NB4 (cell line): ENCODE measurements at regions not wholly inside any gene's neighbourhood (a gene's known extent, or its start where the extent isn't known, plus 50 kb on each side); places are given as distances from the start of the nearest gene placed in this dataset.

Experiments
- DNase-seq: peaks from one replicate; pipeline ENCODE4 v3.0.0; 2010; ENCODE audit warnings: low read depth
- H3K4me3 ChIP-seq: one replicate; pipeline ENCODE4 v1.5.1; 2011; ENCODE audit warnings: mild to moderate bottlenecking, low read depth, low read length, moderate library complexity
- MYC ChIP-seq: IDR thresholded peaks from 2 replicates; pipeline ENCODE4 v1.6.1; 2011; ENCODE audit warnings: low read depth, low read length
- POLR2A ChIP-seq: IDR thresholded peaks from 2 replicates; pipeline ENCODE4 v1.6.1; 2011; ENCODE audit warnings: mild to moderate bottlenecking; ENCODE audit not compliant: insufficient read length; ENCODE audit errors: extremely low read depth
- TF ChIP-seq, protein P1 (sequence below): IDR thresholded peaks from one replicate; pipeline ENCODE4 v1.5.1; 2012; ENCODE audit warnings: low read depth, low read length
- TF ChIP-seq, protein P2 (sequence below): IDR thresholded peaks from 2 replicates; pipeline ENCODE4 v1.6.1; 2011; ENCODE audit warnings: low read depth, low read length

DNA sequence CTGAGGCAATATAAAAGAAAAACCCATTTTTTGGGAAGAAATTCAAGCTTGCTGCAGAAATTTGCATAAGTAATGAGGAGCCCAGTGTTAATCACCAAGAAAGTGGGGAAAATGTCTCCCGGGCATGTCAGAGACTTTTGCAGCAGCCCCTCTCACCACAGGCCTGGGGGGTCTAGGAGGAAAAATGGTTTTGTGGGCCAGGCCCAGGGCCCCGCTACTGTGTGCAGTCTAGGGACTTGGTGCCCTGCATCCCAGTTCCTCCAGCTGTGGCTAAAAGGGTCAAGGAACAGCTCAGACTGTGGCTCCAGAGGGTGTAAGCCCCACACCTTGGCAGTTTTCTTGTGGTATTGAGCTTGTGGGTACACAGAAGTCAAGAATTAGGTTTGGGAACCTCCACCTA, 209.7 kb downstream of the HDGFL1 start:
- DNase-seq, result no peak
- TF ChIP-seq, protein P1, sequence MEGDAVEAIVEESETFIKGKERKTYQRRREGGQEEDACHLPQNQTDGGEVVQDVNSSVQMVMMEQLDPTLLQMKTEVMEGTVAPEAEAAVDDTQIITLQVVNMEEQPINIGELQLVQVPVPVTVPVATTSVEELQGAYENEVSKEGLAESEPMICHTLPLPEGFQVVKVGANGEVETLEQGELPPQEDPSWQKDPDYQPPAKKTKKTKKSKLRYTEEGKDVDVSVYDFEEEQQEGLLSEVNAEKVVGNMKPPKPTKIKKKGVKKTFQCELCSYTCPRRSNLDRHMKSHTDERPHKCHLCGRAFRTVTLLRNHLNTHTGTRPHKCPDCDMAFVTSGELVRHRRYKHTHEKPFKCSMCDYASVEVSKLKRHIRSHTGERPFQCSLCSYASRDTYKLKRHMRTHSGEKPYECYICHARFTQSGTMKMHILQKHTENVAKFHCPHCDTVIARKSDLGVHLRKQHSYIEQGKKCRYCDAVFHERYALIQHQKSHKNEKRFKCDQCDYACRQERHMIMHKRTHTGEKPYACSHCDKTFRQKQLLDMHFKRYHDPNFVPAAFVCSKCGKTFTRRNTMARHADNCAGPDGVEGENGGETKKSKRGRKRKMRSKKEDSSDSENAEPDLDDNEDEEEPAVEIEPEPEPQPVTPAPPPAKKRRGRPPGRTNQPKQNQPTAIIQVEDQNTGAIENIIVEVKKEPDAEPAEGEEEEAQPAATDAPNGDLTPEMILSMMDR, result no peak
- TF ChIP-seq, protein P2, sequence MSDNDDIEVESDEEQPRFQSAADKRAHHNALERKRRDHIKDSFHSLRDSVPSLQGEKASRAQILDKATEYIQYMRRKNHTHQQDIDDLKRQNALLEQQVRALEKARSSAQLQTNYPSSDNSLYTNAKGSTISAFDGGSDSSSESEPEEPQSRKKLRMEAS, result no peak
- TF ChIP-seq POLR2A, result no peak
- no peak for TF ChIP-seq MYC
- H3K4me3 ChIP-seq, result no peak overlapping the region

DNA sequence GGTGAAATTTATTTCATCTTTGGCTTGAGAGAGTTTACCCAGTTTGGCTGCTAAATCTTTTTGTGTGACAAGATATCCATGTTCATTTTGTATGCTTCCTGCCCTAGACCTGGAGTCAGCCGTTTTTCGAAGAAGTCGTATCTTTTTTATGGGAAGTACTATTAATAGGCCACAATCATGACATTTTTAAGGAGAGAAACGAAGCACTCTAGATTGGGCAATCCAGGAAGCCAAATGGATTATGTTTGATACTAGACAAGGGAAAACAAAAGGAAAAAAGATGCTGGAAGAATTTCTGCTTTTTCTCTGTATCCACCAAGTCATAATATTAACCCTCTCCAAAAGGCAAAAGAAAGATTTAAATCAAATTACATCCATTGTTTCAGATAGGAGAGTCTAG, 214.6 kb downstream of the HDGFL1 start:
- no peak overlapping the region for H3K4me3 ChIP-seq
- TF ChIP-seq POLR2A (no peak), MYC (no peak)
- TF ChIP-seq, protein P1, result no peak
- TF ChIP-seq, protein P2, result no peak
- DNase-seq, result no peak

DNA sequence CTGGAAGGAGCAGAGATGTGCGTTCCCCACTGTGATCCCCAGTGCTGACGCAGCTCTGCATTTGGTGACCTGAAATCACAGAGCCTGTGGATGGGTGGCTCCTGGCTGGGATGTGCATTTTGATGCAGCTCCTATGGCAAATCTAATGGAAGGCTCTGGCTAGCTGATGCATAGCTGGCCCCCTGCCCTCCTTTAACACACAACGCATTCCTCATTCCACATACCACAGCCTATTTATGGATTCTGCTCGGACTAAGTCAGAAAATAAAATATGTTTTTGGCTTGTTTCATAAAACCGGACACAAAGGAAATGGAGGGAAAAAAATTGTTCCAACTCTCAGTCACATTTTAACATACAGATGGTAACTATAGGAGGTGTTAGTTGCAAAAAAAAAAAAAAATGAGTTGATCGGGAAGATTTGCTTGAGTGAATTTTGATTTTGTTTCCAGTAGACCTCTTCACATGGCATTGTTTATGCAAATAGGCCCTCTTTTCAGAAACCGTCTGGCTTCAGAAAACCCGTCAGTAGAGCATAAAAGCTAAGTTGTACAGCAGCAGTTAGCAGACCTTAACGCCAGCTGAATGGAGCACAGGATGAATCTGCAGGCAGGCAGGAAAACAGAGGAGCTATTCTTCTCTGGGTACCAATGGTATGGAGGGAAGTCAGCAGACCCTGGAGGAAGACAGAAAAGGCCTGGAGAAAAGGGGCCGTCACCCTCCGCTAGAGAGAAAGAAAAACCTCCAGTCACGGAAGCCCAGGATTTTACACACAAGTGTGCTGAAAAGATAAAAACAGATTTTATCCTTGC, 215.4 kb downstream of the HDGFL1 start:
- DNase-seq, result no peak
- no peak overlapping the region for H3K4me3 ChIP-seq

DNA sequence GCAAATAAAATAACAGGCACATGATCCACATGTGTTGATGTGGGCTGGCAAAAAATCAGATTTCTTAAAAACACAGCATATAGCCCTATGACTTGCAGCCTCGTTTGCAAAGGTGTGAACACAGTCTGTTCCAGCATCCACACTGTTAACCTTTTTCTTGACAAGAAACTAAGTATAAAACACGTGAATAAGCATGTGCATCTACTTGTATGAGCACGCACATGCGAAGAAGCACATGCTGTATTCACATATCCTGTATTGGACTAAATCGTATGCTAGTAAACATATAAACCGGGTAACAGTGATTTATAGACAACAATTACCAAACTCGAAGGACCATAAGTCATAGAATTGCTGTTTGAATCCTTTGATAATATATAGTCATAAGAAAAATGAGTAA, 218.7 kb downstream of the HDGFL1 start:
- TF ChIP-seq, protein P2, result 0 out of 2 replicates have a peak, but pooled peaks have one; percentile 5
- TF ChIP-seq MYC, result no peak
- H3K4me3 ChIP-seq, result no peak overlapping the region
- DNase-seq, result no peak

More for the DNA sequence above, 215.4 kb downstream of the HDGFL1 start:
- TF ChIP-seq MYC, result no peak

DNA sequence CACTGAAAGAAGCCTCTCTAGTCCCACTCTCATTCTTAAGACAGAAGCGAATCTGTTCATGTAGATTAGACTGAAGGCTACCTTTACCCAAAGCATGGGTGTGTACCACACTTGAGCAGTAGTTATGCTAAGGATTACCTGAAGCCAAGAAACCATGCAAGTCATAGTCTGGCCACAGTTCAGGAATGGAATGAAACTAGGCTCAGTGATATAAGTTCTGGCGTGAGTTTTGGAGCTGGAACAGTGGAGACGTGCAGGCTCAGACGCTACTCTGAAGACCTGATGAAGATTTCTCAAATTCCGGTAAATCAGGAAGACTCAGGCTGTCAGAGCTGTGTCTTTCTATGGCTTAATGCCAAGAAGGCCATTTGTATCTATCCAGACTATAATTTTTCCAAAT, 219.9 kb downstream of the HDGFL1 start:
- DNase-seq, result no peak
- H3K4me3 ChIP-seq, result no peak overlapping the region
- TF ChIP-seq POLR2A (no peak), MYC (no peak)
- TF ChIP-seq, protein P1, result no peak
- TF ChIP-seq, protein P2, result no peak

DNA sequence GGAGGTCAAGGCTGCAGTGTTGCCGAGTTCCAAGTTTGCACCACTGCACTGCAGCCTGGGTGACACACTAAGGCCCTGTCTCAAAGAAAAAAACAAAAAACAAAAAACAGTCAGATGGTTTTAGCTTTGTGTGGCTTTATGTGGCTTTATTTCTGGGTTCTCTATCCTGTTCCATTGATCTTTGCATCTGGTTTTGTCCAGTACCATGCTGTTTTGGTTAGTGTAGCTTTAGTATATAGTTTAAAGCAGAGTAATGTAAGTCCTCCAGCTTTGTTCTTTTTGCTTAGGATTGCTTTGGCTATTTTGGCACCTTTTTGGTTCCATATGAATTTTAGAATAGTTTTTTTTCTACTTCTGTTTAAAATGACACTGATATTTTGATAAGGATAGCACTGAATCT, 225.5 kb downstream of the HDGFL1 start:
- DNase-seq, result no peak
- no peak overlapping the region for H3K4me3 ChIP-seq
- TF ChIP-seq, protein P1, result no peak
- TF ChIP-seq, protein P2, result no peak
- TF ChIP-seq MYC, result no peak

DNA sequence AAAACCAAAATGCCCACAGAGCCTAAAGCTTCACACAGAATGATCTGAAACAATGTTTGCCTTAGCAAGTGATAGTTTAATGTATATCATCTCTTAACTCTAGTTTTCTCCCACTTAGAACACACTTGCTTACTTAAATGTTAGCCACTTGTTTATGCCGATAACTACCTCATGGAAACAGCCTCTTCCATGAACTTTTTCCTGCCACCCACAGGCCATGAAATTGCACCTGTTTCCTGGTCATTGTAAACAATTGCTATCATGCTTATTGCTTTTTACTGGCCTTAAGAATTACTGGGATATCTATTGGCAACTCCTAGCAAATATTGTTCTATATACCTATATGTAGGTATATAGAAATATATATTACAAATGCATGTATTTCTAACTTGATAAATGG, 231.1 kb downstream of the HDGFL1 start:
- no peak for DNase-seq
- no peak for TF ChIP-seq POLR2A
- TF ChIP-seq MYC, result no peak
- TF ChIP-seq, protein P2, result no peak
- TF ChIP-seq, protein P1, result no peak
- H3K4me3 ChIP-seq, result no peak overlapping the region
